ENCODE measurements at regions not wholly inside any gene's neighbourhood (a gene's known extent, or its start where the extent isn't known, plus 50 kb on each side); places are given as distances from the start of the nearest gene placed in this dataset.

GRCh38 chr7:79880312-79880711 is 254.3 kb upstream of the GNAI1 start:
- TF ChIP-seq POLR2A (IDR thresholded peaks at IDR 0.05; ENCODE audit: low read length) (no peak), GATA1 (IDR thresholded peaks at IDR 0.05; ENCODE audit: low read depth, low read length) (no peak)
